Ascending aorta (tissue), 2 donors: ENCODE measurements at regions not wholly inside any gene's neighbourhood (a gene's known extent, or its start where the extent isn't known, plus 50 kb on each side); places are given as distances from the start of the nearest gene placed in this dataset.
A peak's percentile ranks its signal among the peaks of the same experiment; 100 is the strongest.

Experiments
- DNase-seq, 2 donors: peaks; one replicate each; pipeline ENCODE4 v3.0.0-alpha.2; 2019; ENCODE audit warnings: low spot score in 2 of 2
- H3K27ac ChIP-seq, 2 donors: fragments of 200-600 bp; sonication (generic); one replicate each; pipeline ENCODE4 v1.5.1; 2016 to 2017; ENCODE audit warnings: mild to moderate bottlenecking in 1 of 2
- H3K27me3 ChIP-seq: fragments of 200-600 bp; sonication (generic); one replicate; pipeline ENCODE4 v1.5.1; 2017
- H3K36me3 ChIP-seq, 2 donors: fragments of 200-600 bp; sonication (generic); one replicate each; pipeline ENCODE4 v1.5.1; 2016
- H3K4me1 ChIP-seq, 2 donors: fragments of 200-600 bp; sonication (generic); one replicate each; pipeline ENCODE4 v1.5.1; 2016 to 2017; ENCODE audit warnings: mild to moderate bottlenecking in 1 of 2
- H3K4me3 ChIP-seq, 2 donors: fragments of 200-600 bp; sonication (generic); one replicate each; pipeline ENCODE4 v1.5.1; 2016 to 2017; ENCODE audit warnings: mild to moderate bottlenecking in 1 of 2
- H3K9me3 ChIP-seq, 2 donors: fragments of 200-600 bp; sonication (generic); one replicate each; pipeline ENCODE4 v1.5.1; 2016
- intact Hi-C: fragments of 100-400 bp; cut with DNase I; formaldehyde crosslinking; loops from one replicate; pipeline ENCODE4 v1.15.1; 2023
- TF ChIP-seq, protein P1 (sequence below), 3 experiments: fragments of 200-600 bp in 2 of 3; fragments of 450-650 bp in 1 of 3; sonication (generic) in 2 of 3; IDR thresholded peaks; one replicate each; pipeline ENCODE4 v1.5.1; 2016 to 2019; ENCODE audit warnings: antibody characterized with exemption in 3 of 3, mild to moderate bottlenecking in 1 of 3, moderate library complexity in 1 of 3

DNA sequence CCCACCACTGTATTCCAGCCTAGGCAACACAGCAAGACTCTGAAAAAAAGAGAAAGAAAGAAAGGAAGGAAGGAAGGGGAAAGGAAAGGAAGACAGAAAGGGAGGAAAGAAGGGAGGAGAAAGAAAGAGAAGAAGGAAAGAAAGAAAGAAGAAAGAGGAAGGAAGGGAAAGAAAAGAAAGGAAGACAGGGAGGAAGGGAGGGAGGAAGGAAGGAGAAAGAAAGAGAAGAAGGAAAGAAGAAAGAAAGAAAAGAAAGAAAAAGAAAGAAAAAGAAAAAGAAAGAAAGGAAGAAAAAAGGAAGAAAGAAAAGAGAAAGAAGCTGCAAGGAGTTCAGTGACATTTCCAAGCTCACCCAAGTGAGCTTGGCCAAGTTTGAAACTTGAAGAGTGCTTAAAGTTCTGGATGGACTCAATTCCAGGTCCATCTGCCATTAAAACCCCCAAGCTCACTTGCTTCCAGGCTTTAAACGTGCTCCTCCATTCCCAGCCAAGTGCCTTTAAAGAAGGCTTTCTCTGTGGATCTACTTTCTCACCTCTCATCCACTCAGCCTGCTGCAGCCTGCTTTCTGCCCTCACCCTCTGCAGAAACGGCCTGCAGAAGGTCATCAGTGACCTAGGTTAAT, 101.5 kb downstream of the VCPKMT start:
- DNase-seq = no peak
- TF ChIP-seq, protein P1, sequence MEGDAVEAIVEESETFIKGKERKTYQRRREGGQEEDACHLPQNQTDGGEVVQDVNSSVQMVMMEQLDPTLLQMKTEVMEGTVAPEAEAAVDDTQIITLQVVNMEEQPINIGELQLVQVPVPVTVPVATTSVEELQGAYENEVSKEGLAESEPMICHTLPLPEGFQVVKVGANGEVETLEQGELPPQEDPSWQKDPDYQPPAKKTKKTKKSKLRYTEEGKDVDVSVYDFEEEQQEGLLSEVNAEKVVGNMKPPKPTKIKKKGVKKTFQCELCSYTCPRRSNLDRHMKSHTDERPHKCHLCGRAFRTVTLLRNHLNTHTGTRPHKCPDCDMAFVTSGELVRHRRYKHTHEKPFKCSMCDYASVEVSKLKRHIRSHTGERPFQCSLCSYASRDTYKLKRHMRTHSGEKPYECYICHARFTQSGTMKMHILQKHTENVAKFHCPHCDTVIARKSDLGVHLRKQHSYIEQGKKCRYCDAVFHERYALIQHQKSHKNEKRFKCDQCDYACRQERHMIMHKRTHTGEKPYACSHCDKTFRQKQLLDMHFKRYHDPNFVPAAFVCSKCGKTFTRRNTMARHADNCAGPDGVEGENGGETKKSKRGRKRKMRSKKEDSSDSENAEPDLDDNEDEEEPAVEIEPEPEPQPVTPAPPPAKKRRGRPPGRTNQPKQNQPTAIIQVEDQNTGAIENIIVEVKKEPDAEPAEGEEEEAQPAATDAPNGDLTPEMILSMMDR (IDR thresholded peaks at IDR 0.05) = no peak
- peaks cover 0 to 6% of the 10 kb centered on the region in 2 donors for H3K9me3 ChIP-seq
- H3K27me3 ChIP-seq = no peaks in the 10 kb centered on the region
- intact Hi-C loops = no loop called here
- no peak overlapping the region for H3K4me3 ChIP-seq
- no peak overlapping the region for H3K27ac ChIP-seq
- no peaks in the 10 kb centered on the region for H3K36me3 ChIP-seq
- H3K4me1 ChIP-seq = peaks cover 3 to 29% of the 10 kb centered on the region in 2 donors

DNA sequence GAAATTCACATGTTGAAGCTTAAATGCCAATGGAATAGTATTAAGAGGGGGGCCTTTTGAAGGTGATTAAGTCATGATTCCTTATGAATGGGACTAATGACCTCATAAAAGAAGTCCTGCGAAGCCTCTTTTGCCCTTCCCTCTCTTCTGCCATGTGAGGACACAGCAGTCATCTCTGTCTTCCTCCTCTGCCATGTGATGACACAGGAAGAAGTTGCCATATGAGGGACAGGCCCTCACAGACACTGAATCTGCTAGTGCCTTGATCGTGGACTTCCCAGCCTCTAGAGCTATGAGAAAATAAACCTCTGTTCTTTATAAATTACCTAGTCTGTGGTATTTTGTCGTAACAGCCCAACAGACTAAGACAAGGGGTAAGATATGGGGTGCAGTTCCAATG, 100.7 kb downstream of the VCPKMT start:
- Histone ChIP-seq H3K27ac (no peak overlapping the region), H3K9me3 (peaks cover 0 to 10% of the 10 kb centered on the region in 2 donors), H3K4me3 (no peak overlapping the region), H3K27me3 (no peaks in the 10 kb centered on the region), H3K36me3 (no peaks in the 10 kb centered on the region), H3K4me1 (peaks cover 3 to 35% of the 10 kb centered on the region in 2 donors)
- no peak for DNase-seq
- TF ChIP-seq, protein P1 (IDR thresholded peaks at IDR 0.05) = no peak
- intact Hi-C loops = no loop called here

DNA sequence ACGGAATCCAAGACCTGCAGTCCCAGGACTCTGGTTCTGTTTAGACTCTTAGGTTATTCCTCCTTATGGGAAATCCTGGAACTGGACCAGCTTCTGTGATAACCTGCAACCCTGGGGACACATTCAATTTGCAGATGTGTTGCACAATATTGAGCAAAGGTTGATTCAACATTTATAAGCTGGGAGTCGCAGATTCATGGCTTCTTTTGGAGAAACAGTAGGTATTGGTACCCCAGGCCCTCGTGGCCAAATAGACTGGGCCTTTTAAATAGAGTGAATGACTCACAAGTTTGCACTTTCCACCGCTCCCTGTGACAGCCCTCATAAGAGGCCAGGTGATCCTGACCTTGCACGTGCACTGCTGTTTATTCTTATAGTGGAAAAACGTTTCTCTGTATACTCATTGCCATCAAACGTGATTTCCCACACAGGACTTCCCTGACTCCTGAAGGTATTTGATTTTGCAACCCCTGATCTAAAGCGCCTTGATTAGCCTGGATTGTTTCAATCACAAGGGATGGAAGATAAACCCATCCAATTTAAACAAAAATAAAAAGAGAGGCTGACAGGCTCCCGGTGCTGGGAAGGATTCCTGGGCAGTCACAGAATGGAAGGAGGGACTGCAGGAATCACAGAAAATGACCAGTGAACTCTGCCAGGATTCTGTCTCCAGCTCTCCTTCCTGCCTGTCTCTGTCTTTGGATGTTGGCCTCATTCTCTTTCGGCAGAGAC, 98.0 kb downstream of the VCPKMT start:
- H3K27ac ChIP-seq = peak overlapping the region; percentile 79 to 80
- H3K36me3 ChIP-seq = no peaks in the 10 kb centered on the region
- peak in 1 of 2 donors; percentile 86 for DNase-seq
- no peaks in the 10 kb centered on the region for H3K27me3 ChIP-seq
- peaks cover 3 to 39% of the 10 kb centered on the region in 2 donors for H3K4me1 ChIP-seq
- intact Hi-C loops = loop anchor here (1.0 kb wide), 1 partner anchor 15 kb away; no protein-coding TSS in a partner anchor
- peaks cover 0 to 10% of the 10 kb centered on the region in 2 donors for H3K9me3 ChIP-seq
- no peak overlapping the region for H3K4me3 ChIP-seq
- TF ChIP-seq, protein P1 (IDR thresholded peaks at IDR 0.05) = no peak

DNA sequence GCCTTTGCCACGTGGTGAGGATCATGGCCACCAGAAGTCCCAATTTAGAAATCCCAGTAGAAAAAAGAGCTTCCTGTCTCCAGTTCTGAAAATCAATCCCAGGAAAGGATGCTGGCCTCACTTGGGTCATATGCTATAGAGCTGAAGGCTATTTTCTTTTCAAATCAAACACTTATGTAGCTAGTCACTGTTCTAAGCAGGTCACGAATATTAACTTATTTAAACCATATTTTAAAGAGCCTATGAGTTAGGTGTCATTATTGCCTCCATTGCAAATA, 97.5 kb downstream of the VCPKMT start:
- peaks cover 3 to 44% of the 10 kb centered on the region in 2 donors for H3K4me1 ChIP-seq
- peak overlapping the region; percentile 79 to 80 for H3K27ac ChIP-seq
- DNase-seq = no peak
- intact Hi-C loops = loop anchor here (1.0 kb wide), 1 partner anchor 16 kb away; no protein-coding TSS in a partner anchor
- TF ChIP-seq, protein P1 (IDR thresholded peaks at IDR 0.05) = no peak
- H3K36me3 ChIP-seq = no peaks in the 10 kb centered on the region
- H3K27me3 ChIP-seq = no peaks in the 10 kb centered on the region
- peaks cover 0 to 10% of the 10 kb centered on the region in 2 donors for H3K9me3 ChIP-seq
- H3K4me3 ChIP-seq = no peak overlapping the region

DNA sequence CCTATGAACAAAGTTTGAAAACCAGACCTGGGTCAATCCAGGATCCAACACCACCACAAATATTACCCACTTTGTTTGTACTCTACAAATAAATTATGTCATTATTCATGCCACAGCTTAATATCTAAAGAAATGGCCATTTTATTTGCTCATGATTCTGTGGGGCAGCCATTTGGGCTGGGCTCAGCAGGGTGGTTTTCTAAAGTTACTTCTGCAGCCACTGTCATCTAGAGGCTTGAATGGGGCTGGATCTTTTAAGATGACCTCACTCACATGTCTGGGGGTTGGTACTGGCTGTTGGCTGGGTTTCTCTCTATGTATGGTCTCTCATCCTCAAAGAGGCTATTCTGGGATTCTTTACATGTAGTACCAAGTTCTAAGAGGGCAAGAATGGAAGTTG, 96.2 kb downstream of the VCPKMT start:
- peak overlapping the region; percentile 79 to 80 for H3K27ac ChIP-seq
- no peak overlapping the region for H3K4me3 ChIP-seq
- peaks cover 0 to 10% of the 10 kb centered on the region in 2 donors for H3K9me3 ChIP-seq
- intact Hi-C loops = loop anchor here (2.0 kb wide), 2 partner anchors 33 to 41 kb away; no protein-coding TSS in a partner anchor
- peaks cover 7 to 53% of the 10 kb centered on the region in 2 donors for H3K4me1 ChIP-seq
- TF ChIP-seq, protein P1 (IDR thresholded peaks at IDR 0.05) = no peak
- no peaks in the 10 kb centered on the region for H3K36me3 ChIP-seq
- H3K27me3 ChIP-seq = no peaks in the 10 kb centered on the region
- DNase-seq = no peak
